Esophagus squamous epithelium (tissue), 4 donors: ENCODE measurements at regions not wholly inside any gene's neighbourhood (a gene's known extent, or its start where the extent isn't known, plus 50 kb on each side); places are given as distances from the start of the nearest gene placed in this dataset.
"Not testable (repeated sequence)": the region's sequence is repeated elsewhere in the genome, so short reads cannot be mapped to it uniquely, and the experiment has no call there.

Source experiments
- POLR2A ChIP-seq, 4 donors: fragments of 450-650 bp; IDR thresholded peaks; one replicate each; pipeline ENCODE4 v1.6.1; 2017; ENCODE audit warnings: antibody characterized with exemption in 4 of 4, mild to moderate bottlenecking in 4 of 4, moderate library complexity in 3 of 4
- TF ChIP-seq, protein P1 (sequence below), 6 experiments: fragments of 450-650 bp in 4 of 6; fragments of 200-600 bp in 2 of 6; sonication (generic) in 2 of 6; IDR thresholded peaks; one replicate each; pipeline ENCODE4 v1.5.1; 2016 to 2019; ENCODE audit warnings: antibody characterized with exemption in 6 of 6, mild to moderate bottlenecking in 4 of 6, moderate library complexity in 4 of 6

DNA sequence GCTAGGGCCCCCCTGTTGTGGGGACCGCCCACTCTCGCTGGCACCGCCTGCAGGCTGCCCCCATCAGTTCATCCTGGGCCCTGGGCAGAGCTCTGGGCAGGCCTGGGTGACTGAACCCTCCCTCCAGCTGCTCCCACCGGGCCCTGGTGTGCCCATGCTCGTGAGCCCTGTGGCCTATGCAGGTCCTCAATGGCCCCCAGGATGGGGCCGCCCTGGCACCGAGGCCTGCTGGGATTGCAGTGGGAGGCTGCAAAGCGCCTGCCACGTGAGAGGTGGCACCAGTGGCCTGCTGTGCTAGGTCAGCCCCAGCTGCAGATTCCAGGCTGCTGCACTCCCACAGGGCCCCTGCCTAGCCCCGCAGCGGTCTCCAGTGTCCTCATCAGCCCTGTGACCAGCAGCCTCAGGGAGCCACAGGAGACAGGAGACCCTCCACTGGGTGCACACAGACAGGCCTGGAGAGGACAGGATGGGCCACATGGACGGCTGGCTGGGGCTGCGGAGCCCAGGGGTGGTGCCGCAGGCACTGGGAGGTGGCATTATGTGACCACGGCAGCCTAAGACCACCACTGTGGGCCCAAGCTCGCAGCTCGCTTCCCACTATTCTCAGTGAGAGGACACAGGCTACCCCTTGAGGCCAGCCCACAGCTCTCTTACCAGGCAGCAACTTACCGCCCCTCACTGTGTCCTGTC lies 199.4 kb downstream of the BCR start:
- TF ChIP-seq, protein P1, sequence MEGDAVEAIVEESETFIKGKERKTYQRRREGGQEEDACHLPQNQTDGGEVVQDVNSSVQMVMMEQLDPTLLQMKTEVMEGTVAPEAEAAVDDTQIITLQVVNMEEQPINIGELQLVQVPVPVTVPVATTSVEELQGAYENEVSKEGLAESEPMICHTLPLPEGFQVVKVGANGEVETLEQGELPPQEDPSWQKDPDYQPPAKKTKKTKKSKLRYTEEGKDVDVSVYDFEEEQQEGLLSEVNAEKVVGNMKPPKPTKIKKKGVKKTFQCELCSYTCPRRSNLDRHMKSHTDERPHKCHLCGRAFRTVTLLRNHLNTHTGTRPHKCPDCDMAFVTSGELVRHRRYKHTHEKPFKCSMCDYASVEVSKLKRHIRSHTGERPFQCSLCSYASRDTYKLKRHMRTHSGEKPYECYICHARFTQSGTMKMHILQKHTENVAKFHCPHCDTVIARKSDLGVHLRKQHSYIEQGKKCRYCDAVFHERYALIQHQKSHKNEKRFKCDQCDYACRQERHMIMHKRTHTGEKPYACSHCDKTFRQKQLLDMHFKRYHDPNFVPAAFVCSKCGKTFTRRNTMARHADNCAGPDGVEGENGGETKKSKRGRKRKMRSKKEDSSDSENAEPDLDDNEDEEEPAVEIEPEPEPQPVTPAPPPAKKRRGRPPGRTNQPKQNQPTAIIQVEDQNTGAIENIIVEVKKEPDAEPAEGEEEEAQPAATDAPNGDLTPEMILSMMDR (IDR thresholded peaks at IDR 0.05) = not testable (repeated sequence)
- not testable (repeated sequence) for TF ChIP-seq POLR2A (IDR thresholded peaks at IDR 0.05)
